NCI-H510A (cell line): ENCODE measurements at regions not wholly inside any gene's neighbourhood (a gene's known extent, or its start where the extent isn't known, plus 50 kb on each side); places are given as distances from the start of the nearest gene placed in this dataset.

ENCODE experiments used
- DNase-seq: peaks from one replicate; lab custom pipeline; 2025; lab: John Stamatoyannopoulos, UW

DNA sequence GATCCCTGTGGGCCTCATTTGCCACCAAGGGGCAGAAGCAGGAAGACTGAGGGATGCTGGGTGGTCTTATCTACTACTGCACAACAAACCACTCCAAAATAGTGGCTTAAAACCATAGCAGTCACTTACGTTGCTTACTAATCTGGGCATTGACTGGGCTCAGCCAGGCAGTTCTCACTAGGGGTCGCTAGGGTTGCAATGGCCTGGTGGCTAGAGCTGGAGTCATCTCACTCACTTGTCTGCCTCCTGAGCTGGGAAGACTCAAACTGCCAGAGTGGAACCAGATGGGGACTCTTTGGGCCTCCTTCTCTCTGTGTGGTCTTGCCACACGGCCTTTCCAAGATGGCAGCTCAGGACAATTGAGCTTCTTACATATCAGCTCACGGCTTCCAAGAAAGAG, 216.3 kb upstream of the BCOR start:
- no peak for DNase-seq

GRCh38 chrX:40313269-40313668, 215.5 kb upstream of the BCOR start:
- DNase-seq: no peak

GRCh38 chrX:40310447-40310846, 212.7 kb upstream of the BCOR start:
- no peak for DNase-seq

DNA sequence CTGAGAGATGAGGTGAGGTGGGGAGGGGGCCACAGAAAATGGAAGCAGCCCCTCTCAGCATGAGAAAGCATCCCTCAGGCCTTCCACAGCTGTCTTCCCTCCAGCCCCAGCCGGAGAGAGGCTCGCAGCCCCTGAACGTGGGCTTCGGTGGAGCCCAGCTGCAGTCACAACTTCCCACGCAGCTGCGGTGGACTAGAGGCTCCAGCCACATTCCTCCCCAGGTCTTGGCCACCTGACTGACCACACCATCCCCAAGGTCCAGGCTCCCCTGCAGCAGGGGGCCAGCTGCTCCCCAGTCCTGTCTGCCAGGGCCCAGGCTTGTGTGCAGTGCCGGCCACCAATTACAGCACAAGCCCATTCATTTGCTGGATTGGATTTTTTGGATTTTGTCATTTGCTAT, 212.3 kb upstream of the BCOR start:
- DNase-seq: no peak

- DNase-seq: no peak
Observed at GRCh38 chrX:40307871-40308270, 210.1 kb upstream of the BCOR start.

- DNase-seq: no peak
Observed at GRCh38 chrX:40304115-40304514, 206.4 kb upstream of the BCOR start.

GRCh38 chrX:40303256-40304077, 205.7 kb upstream of the BCOR start:
- DNase-seq: no peak

- no peak for DNase-seq
Observed at GRCh38 chrX:40300286-40300890, 202.6 kb upstream of the BCOR start.

DNA sequence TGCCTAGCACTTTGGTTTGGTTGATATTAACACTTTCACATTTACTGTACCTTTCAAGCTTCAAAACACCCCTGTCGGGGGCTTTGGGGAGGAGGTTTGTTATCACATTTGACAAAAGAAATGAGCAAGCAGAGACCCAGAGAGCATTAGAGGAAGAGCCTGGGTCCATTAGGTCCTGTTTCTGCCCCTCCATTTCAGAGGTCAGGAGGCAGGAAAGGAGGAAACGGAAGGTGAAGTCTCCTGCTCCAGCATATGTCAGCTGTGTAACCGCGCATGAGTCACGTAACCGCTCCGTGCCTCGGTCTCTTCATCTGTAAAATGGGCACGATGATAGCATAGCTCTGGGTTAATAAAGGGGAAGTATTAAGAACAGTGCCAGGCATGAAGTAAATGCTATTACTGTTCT, 201.9 kb upstream of the BCOR start:
- DNase-seq: no peak

GRCh38 chrX:40298572-40299479, 201.1 kb upstream of the BCOR start:
- DNase-seq: no peak

DNA sequence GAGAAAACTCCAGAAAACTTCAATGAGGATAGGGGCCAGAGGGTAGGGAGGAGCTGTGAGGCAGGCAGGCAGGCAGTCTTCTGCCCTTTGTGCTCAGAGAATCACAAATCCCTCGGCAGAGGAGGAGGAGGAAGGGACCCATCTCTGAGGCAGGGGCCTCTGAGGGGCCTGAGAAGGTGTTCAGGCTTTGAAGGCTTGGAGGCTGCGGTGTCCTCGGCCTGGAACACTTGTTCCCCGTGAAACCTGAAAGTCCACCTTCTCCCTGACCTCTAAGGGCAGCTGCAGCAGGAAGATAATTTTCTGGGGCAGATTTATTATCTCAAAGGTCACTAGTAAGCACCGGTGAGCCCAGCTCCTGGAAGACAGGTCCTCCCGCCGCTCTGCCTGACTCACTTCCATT, 200.3 kb upstream of the BCOR start:
- DNase-seq: no peak

GRCh38 chrX:40291553-40291952, 193.8 kb upstream of the BCOR start:
- DNase-seq: no peak

DNA sequence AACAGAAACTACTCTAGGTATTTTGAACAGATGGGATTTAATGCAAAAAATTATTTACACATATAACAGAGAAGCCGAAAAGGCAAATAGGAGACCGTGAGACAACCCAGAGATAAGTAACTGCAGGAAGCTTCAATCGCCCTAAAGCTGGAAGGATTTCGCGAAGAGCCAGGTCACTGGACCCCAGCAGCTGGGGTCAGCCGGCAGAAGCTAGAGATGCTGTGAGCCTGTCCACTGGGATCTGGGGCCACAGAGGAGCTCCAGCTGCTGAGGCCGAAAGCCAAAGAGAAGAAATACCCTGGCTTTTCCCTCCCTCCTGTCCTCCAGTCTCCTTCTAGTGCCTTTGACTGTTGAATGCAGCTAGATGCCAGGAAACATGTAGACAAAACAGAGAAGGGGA, 192.8 kb upstream of the BCOR start:
- DNase-seq: no peak

DNA sequence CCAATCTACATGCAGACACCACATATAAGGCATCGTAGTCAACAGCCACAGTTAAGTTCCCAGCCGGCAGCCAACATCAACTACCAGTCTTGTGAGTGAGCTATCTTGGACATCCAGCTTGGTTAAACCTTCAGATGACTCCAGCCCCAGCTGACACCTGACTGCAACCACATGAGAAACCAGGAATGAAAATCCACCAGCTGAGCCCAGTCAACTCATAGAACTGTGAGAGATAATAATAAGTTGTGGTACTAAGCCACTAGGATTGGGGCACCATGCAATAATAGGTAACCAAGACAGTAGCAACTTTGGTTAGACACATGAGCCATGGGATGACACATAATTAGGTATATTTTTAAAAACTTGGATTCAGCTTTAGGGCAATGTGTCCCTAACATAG, 188.1 kb upstream of the BCOR start:
- no peak for DNase-seq

- no peak for DNase-seq
Observed at GRCh38 chrX:40284852-40285251, 187.1 kb upstream of the BCOR start.

DNA sequence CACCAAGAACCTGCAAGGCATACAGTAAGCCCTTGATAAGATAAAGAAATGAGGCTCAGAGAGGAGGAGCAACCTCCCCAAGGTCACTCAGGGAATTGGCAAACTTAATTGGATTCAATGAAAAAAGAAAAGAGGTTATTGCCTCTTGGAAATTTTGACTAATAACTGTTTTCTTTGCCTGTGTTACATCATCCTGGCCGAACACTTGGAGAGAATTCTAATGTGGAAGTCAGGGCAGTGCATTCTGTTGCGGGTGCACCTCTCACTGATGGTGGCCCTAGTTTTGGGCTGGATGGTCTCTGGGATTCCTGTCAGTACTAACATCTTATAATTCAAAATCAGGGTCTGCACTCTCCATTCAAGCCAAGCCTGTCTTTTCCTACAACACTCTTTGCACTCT, 186.2 kb upstream of the BCOR start:
- no peak for DNase-seq

DNA sequence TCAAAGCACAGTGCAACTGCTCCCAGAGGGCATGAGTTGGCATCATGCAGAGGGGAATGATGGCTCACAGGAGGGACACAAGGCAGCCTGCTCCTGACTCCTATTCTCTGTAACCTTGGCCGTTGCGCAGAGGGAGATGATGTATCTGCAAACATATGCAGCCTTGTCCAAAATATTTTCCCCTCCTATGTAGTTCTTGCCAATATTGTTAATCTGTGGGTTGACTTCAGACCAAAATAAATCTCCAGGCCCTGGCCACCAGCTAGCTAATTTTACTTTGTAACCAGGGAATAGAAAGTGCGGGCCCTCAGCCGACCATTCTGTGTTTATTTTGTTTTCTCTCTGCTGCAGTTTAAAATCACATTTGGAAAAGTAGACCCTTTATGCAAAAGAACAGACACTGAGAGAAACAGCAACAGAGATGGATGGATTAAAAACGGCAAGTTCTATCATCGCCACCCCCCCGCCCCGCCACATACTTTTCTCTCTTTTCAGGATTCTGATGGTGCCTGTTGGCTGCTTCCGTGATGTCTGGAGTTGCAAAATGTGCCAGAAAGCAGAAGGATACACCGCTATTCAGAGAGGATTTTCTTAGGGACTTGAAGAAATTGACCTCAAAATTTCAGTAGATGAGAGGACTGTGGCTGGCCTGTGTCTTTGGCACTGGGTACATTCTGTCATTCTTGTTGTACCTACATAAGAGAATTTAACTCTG, 185.3 kb upstream of the BCOR start:
- no peak for DNase-seq

DNA sequence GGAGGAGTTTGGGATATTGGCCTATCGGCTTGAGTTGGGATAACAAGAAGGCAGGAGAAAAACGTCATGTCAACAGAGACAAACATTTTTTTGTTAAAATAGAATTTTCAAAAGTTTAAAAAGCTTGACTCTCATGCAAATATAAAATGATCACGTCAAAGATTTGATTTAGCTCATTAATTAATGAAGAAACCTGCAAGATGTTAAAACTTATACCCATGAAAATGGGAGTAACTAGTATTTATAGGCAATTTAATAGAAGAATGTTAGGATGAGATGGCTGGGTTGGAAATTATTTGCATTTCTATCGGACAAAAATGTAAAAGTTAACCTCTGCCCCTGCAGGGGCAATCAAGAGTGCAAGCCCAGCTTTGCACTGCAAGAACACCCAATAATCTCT, 184.6 kb upstream of the BCOR start:
- no peak for DNase-seq

GRCh38 chrX:40281336-40282005, 183.7 kb upstream of the BCOR start:
- no peak for DNase-seq

- no peak for DNase-seq
Observed at GRCh38 chrX:40279762-40280161, 182.0 kb upstream of the BCOR start.

- DNase-seq: no peak
Observed at GRCh38 chrX:40279091-40279430, 181.3 kb upstream of the BCOR start.
